Fibroblast of lung (primary cell): ENCODE measurements at regions not wholly inside any gene's neighbourhood (a gene's known extent, or its start where the extent isn't known, plus 50 kb on each side); places are given as distances from the start of the nearest gene placed in this dataset.

Experiments
- DNase-seq, 2 donors: peaks; one replicate each; pipeline versions ENCODE4 v3.0.0 to v3.0.0-alpha.2; 2010; ENCODE audit warnings: low read depth in 2 of 2
- H2AFZ ChIP-seq: 2 replicates; pipeline ENCODE4 v1.5.1; 2012; ENCODE audit warnings: low read length, control low read depth, inconsistent platforms
- H3K27ac ChIP-seq: 2 replicates; pipeline ENCODE4 v1.5.1; 2011; ENCODE audit warnings: low read length, control low read depth; ENCODE audit not compliant: insufficient read depth
- H3K27me3 ChIP-seq: 2 replicates; pipeline ENCODE4 v1.5.1; 2011; ENCODE audit warnings: mild to moderate bottlenecking, low read length; ENCODE audit not compliant: control insufficient read depth, insufficient read depth
- H3K36me3 ChIP-seq: 2 replicates; pipeline ENCODE4 v1.5.1; 2011; ENCODE audit warnings: low read length; ENCODE audit not compliant: control insufficient read depth, insufficient read depth
- H3K4me1 ChIP-seq: 2 replicates; pipeline ENCODE4 v1.5.1; 2011; ENCODE audit warnings: low read length; ENCODE audit not compliant: control insufficient read depth, insufficient read depth; ENCODE audit errors: extremely low read depth
- H3K4me2 ChIP-seq: 2 replicates; pipeline ENCODE4 v1.5.1; 2011; ENCODE audit warnings: low read length, control low read depth; ENCODE audit not compliant: insufficient read depth; ENCODE audit errors: extremely low read depth
- H3K4me3 ChIP-seq, 4 experiments: fragments of 200-600 bp in 1 of 4; sonication (generic) in 1 of 4; replicated peaks in 1 of 4; 2 replicates each; pipeline ENCODE4 v1.5.1; 2011 to 2016; ENCODE audit warnings: low read length in 4 of 4, low read depth in 3 of 4, mild to moderate bottlenecking in 3 of 4, control low read depth in 2 of 4, inconsistent platforms in 1 of 4, mixed read lengths in 1 of 4; ENCODE audit not compliant: insufficient read depth in 1 of 4; ENCODE audit errors: control extremely low read depth in 1 of 4
- H3K79me2 ChIP-seq: 2 replicates; pipeline ENCODE4 v1.5.1; 2012; ENCODE audit warnings: mild to moderate bottlenecking, low read length, inconsistent platforms; ENCODE audit not compliant: control insufficient read depth, insufficient read depth
- H3K9ac ChIP-seq: 2 replicates; pipeline ENCODE4 v1.5.1; 2011; ENCODE audit warnings: mild to moderate bottlenecking, low read length, control low read depth; ENCODE audit not compliant: insufficient read depth
- H3K9me3 ChIP-seq: 2 replicates; pipeline ENCODE4 v1.5.1; 2012; ENCODE audit warnings: low read depth, low read length; ENCODE audit not compliant: control insufficient read depth, insufficient read depth
- H4K20me1 ChIP-seq: 2 replicates; pipeline ENCODE4 v1.5.1; 2011; ENCODE audit warnings: low read length; ENCODE audit not compliant: control insufficient read depth, insufficient read depth; ENCODE audit errors: extremely low read depth
- EZH2 ChIP-seq: IDR thresholded peaks from 2 replicates; pipeline ENCODE4 v1.5.1; 2012; ENCODE audit warnings: low read length, control low read depth, mild to moderate bottlenecking; ENCODE audit errors: missing control alignments
- TF ChIP-seq, protein P1 (sequence below), 2 donors: IDR thresholded peaks in 1 of 2; conservative IDR thresholded peaks in 1 of 2; 1 replicate in 1 of 2; 2 replicates in 1 of 2; pipeline ENCODE4 v1.5.1; 2011 to 2012; ENCODE audit warnings: low read length in 2 of 2, control low read depth in 1 of 2, inconsistent platforms in 1 of 2, low read depth in 1 of 2, mild to moderate bottlenecking in 1 of 2

GRCh38 chr3:72131899-72132298 lies 347.0 kb upstream of the PROK2 start:
- Histone ChIP-seq H3K9ac (no peak overlapping the region), H3K27ac (no peak overlapping the region), H3K36me3 (no peaks in the 10 kb centered on the region), H3K4me1 (no peaks in the 10 kb centered on the region), H3K9me3 (no peaks in the 10 kb centered on the region), H2AFZ (no peak overlapping the region), H4K20me1 (no peaks in the 10 kb centered on the region), H3K4me3 (no peak overlapping the region), H3K79me2 (no peaks in the 10 kb centered on the region), H3K4me2 (no peak overlapping the region), H3K27me3 (peaks cover 21% of the 10 kb centered on the region)
- no peak for TF ChIP-seq EZH2
- TF ChIP-seq, protein P1, sequence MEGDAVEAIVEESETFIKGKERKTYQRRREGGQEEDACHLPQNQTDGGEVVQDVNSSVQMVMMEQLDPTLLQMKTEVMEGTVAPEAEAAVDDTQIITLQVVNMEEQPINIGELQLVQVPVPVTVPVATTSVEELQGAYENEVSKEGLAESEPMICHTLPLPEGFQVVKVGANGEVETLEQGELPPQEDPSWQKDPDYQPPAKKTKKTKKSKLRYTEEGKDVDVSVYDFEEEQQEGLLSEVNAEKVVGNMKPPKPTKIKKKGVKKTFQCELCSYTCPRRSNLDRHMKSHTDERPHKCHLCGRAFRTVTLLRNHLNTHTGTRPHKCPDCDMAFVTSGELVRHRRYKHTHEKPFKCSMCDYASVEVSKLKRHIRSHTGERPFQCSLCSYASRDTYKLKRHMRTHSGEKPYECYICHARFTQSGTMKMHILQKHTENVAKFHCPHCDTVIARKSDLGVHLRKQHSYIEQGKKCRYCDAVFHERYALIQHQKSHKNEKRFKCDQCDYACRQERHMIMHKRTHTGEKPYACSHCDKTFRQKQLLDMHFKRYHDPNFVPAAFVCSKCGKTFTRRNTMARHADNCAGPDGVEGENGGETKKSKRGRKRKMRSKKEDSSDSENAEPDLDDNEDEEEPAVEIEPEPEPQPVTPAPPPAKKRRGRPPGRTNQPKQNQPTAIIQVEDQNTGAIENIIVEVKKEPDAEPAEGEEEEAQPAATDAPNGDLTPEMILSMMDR (conservative IDR thresholded peaks at IDR 0.05 in 1 of 2, IDR thresholded peaks at IDR 0.05 in 1 of 2; ENCODE audit: low read depth in 1 of 2, low read length in 2 of 2) = no peak
- DNase-seq = no peak

GRCh38 chr3:72130565-72130964 lies 345.6 kb upstream of the PROK2 start:
- no peak for DNase-seq
- no peaks in the 10 kb centered on the region for H3K36me3 ChIP-seq
- TF ChIP-seq EZH2 = no peak
- TF ChIP-seq, protein P1 (conservative IDR thresholded peaks at IDR 0.05 in 1 of 2, IDR thresholded peaks at IDR 0.05 in 1 of 2; ENCODE audit: low read depth in 1 of 2, low read length in 2 of 2) = no peak

GRCh38 chr3:72129501-72130094 lies 344.6 kb upstream of the PROK2 start:
- TF ChIP-seq EZH2 = no peak
- TF ChIP-seq, protein P1 (conservative IDR thresholded peaks at IDR 0.05 in 1 of 2, IDR thresholded peaks at IDR 0.05 in 1 of 2; ENCODE audit: low read depth in 1 of 2, low read length in 2 of 2) = no peak
- no peaks in the 10 kb centered on the region for H3K79me2 ChIP-seq

More at GRCh38 chr3:72130565-72130964, 345.6 kb upstream of the PROK2 start:
- Histone ChIP-seq H4K20me1 (no peaks in the 10 kb centered on the region), H3K4me3 (no peak overlapping the region), H3K9ac (no peak overlapping the region), H3K27ac (no peak overlapping the region), H3K4me2 (no peak overlapping the region), H3K27me3 (peaks cover 13% of the 10 kb centered on the region), H3K79me2 (no peaks in the 10 kb centered on the region), H3K9me3 (no peaks in the 10 kb centered on the region), H2AFZ (no peak overlapping the region), H3K4me1 (no peaks in the 10 kb centered on the region)

More at GRCh38 chr3:72129501-72130094, 344.6 kb upstream of the PROK2 start:
- Histone ChIP-seq H3K27me3 (peaks cover 9% of the 10 kb centered on the region), H3K9me3 (no peaks in the 10 kb centered on the region), H3K36me3 (no peaks in the 10 kb centered on the region), H2AFZ (no peak overlapping the region), H3K4me3 (no peak overlapping the region), H3K4me1 (no peaks in the 10 kb centered on the region), H4K20me1 (no peaks in the 10 kb centered on the region), H3K4me2 (no peak overlapping the region), H3K9ac (no peak overlapping the region), H3K27ac (no peak overlapping the region)
- DNase-seq = peak in 1 of 2 donors; percentile 7
